Endothelial cell of umbilical vein (primary cell): ENCODE measurements at regions not wholly inside any gene's neighbourhood (a gene's known extent, or its start where the extent isn't known, plus 50 kb on each side); places are given as distances from the start of the nearest gene placed in this dataset.

Experiments used
- BruUV-seq: library from RNA; stranded (reverse); fragments of 400-500 nt; replicated peaks from 2 replicates; lab custom pipeline; 2021; lab: Mats Ljungman, UMichigan
- CTCF ChIA-PET: fragments of 300-600, 350-600 bp; sonication (Branson Sonifier 250); formaldehyde crosslinking; loops from one replicate; lab custom pipeline; 2021; ENCODE audit warnings: antibody characterized with exemption, inconsistent platforms; lab: Charles Lee
- POLR2A ChIA-PET: fragments of 300-600, 350-600 bp; sonication (Branson Sonifier 250); formaldehyde crosslinking; loops from one replicate; lab custom pipeline; 2021; ENCODE audit warnings: antibody characterized with exemption, inconsistent platforms; lab: Charles Lee
- DNase-seq: peaks from one replicate; pipeline ENCODE4 v3.0.0-alpha.2; 2011; ENCODE audit warnings: low read depth, low spot score
- FAIRE-seq: peaks from 2 replicates; lab custom pipeline; 2011; peaks lifted over from hg19 to GRCh38; lab: Jason Lieb, UNC
- H2AFZ ChIP-seq: 2 replicates; pipeline ENCODE4 v1.6.0; 2012; ENCODE audit warnings: low read depth, low read length, control low read depth, inconsistent platforms
- H3K27ac ChIP-seq: 2 replicates; pipeline ENCODE4 v1.5.1; 2011; ENCODE audit warnings: low read depth, mild to moderate bottlenecking, control low read depth, low read length, moderate library complexity; ENCODE audit not compliant: insufficient read depth
- H3K27me3 ChIP-seq, 2 experiments: 2 replicates each; pipeline versions ENCODE4 v1.6.0 to v1.6.1; 2011; ENCODE audit warnings: low read length in 2 of 2, mixed read lengths in 1 of 2; ENCODE audit not compliant: control insufficient read depth in 2 of 2, insufficient read depth in 2 of 2
- H3K36me3 ChIP-seq, 2 experiments: 2 replicates in 1 of 2; 3 replicates in 1 of 2; pipeline ENCODE4 v1.5.1; 2011; ENCODE audit warnings: low read length in 2 of 2, mild to moderate bottlenecking in 1 of 2, moderate library complexity in 1 of 2; ENCODE audit not compliant: control insufficient read depth in 2 of 2, insufficient read depth in 2 of 2; ENCODE audit errors: extremely low read depth in 1 of 2
- H3K4me1 ChIP-seq: 3 replicates; pipeline ENCODE4 v1.5.1; 2011; ENCODE audit warnings: mild to moderate bottlenecking, low read length; ENCODE audit not compliant: control insufficient read depth, insufficient read depth; ENCODE audit errors: extremely low read depth
- H3K4me2 ChIP-seq: 2 replicates; pipeline ENCODE4 v1.6.1; 2011; ENCODE audit warnings: low read length, control low read depth, mixed read lengths; ENCODE audit not compliant: insufficient read depth
- H3K4me3 ChIP-seq, 3 experiments: fragments of 200-600 bp in 1 of 3; sonication (generic), shearing (Covaris generic) in 1 of 3; replicated peaks in 1 of 3; 2 replicates each; pipeline ENCODE4 v1.5.1; 2011 to 2016; ENCODE audit warnings: control low read depth in 3 of 3, low read length in 3 of 3, mild to moderate bottlenecking in 2 of 3, inconsistent platforms in 1 of 3, low read depth in 1 of 3, moderate library complexity in 1 of 3; ENCODE audit not compliant: insufficient read depth in 1 of 3
- H3K79me2 ChIP-seq: 2 replicates; pipeline ENCODE4 v1.6.0; 2012; ENCODE audit warnings: low read length, inconsistent platforms; ENCODE audit not compliant: control insufficient read depth, insufficient read depth
- H3K9ac ChIP-seq: replicated peaks from 2 replicates; pipeline ENCODE3; 2011; ENCODE audit warnings: low read length, control low read depth; ENCODE audit not compliant: insufficient read depth; ENCODE audit errors: extremely low read depth
- H3K9me1 ChIP-seq: replicated peaks from 3 replicates; pipeline ENCODE4 v1.6.0; 2011; ENCODE audit warnings: mild to moderate bottlenecking, low read length; ENCODE audit not compliant: control insufficient read depth, insufficient read depth; ENCODE audit errors: extremely low read depth
- H3K9me3 ChIP-seq: replicated peaks from 2 replicates; pipeline ENCODE4 v1.5.1; 2012; ENCODE audit warnings: low read length, inconsistent platforms; ENCODE audit not compliant: control insufficient read depth, insufficient read depth
- H4K20me1 ChIP-seq: replicated peaks from 2 replicates; pipeline ENCODE3; 2011; ENCODE audit warnings: mild to moderate bottlenecking, low read length; ENCODE audit not compliant: control insufficient read depth, insufficient read depth; ENCODE audit errors: extremely low read depth
- EZH2 ChIP-seq: IDR thresholded peaks from 2 replicates; pipeline ENCODE4 v1.6.1; 2012; ENCODE audit warnings: borderline replicate concordance, low read depth, mild to moderate bottlenecking, moderate library complexity, low read length, inconsistent platforms; ENCODE audit not compliant: severe bottlenecking
- POLR2A ChIP-seq: IDR thresholded peaks from 2 replicates; pipeline ENCODE4 v1.6.1; 2012; ENCODE audit warnings: low read depth, mild to moderate bottlenecking, control low read depth, low read length
- POLR2AphosphoS5 ChIP-seq: IDR thresholded peaks from 2 replicates; pipeline ENCODE4 v1.6.1; 2012; ENCODE audit warnings: low read depth, mild to moderate bottlenecking, control low read depth, low read length, moderate library complexity; ENCODE audit not compliant: insufficient read depth
- dilution Hi-C: fragments of 300-500 bp; cut with MboI; formaldehyde crosslinking; loops from one replicate; pipeline ENCODE4 v1.15.0; 2019; ENCODE audit warnings: low sequenced_read_pairs; ENCODE audit not compliant: extremely low pct_ligation_motif_present
- intact Hi-C: fragments of 100-400 bp; cut with micrococcal nuclease; formaldehyde crosslinking; loops from one replicate; pipeline ENCODE4 v1.10.0; 2022
- TF ChIP-seq, protein P1 (sequence below): IDR thresholded peaks from 2 replicates; pipeline ENCODE4 v1.6.1; 2011; ENCODE audit not compliant: insufficient read depth, insufficient read length

DNA sequence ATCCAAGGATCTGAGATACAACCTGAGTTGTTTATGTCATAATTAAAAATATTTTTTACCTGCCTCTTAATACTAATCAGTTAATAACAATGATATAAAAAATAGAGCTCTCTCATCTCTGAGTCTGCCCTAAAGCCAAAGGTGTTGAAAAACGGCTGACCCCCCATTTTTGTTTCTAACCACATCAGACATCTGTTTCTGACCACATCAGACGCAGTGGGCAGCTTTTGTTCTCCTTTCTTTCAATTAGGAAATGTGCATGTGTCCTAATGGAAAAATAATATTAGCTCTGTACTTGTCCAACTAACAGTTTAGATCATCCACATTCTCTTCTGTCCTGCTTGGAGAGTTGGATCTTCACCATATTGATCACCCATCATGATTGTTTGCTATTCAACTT is 144.6 kb downstream of the SHOX2 start:
- DNase-seq, result no peak

GRCh38 chr3:157958457-157958856 is 147.8 kb downstream of the SHOX2 start:
- TF ChIP-seq, protein P1, sequence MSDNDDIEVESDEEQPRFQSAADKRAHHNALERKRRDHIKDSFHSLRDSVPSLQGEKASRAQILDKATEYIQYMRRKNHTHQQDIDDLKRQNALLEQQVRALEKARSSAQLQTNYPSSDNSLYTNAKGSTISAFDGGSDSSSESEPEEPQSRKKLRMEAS, result no peak
- TF ChIP-seq POLR2AphosphoS5 (no peak), POLR2A (no peak), EZH2 (no peak)
- intact Hi-C loops (no loop called here), dilution Hi-C loops (no loop called here)
- Histone ChIP-seq H3K79me2 (no peaks in the 10 kb centered on the region), H3K4me1 (no peaks in the 10 kb centered on the region), H3K4me3 (no peak overlapping the region), H3K27ac (no peak overlapping the region), H2AFZ (no peak overlapping the region), H3K9ac (no peak overlapping the region), H3K9me3 (no peaks in the 10 kb centered on the region), H3K9me1 (no peaks in the 10 kb centered on the region), H4K20me1 (no peaks in the 10 kb centered on the region), H3K27me3 (no peaks in the 10 kb centered on the region), H3K4me2 (no peak overlapping the region), H3K36me3 (no peaks in the 10 kb centered on the region)
- no peak for DNase-seq
- no TSS peak for BruUV-seq
- no peak for FAIRE-seq
- POLR2A ChIA-PET, result no interaction called here
- CTCF ChIA-PET, result no interaction called here

More for the DNA sequence above, 144.6 kb downstream of the SHOX2 start:
- H3K79me2 ChIP-seq, result no peaks in the 10 kb centered on the region
- intact Hi-C loops (no loop called here), dilution Hi-C loops (no loop called here)
- no peaks in the 10 kb centered on the region for H4K20me1 ChIP-seq
- no peak overlapping the region for H3K4me3 ChIP-seq
- CTCF ChIA-PET, result no interaction called here
- H3K27ac ChIP-seq, result no peak overlapping the region
- FAIRE-seq, result no peak
- POLR2A ChIA-PET, result no interaction called here
- no peak overlapping the region for H3K9ac ChIP-seq
- no peak overlapping the region for H3K4me2 ChIP-seq
- no peak for TF ChIP-seq POLR2A
- H3K9me1 ChIP-seq, result no peaks in the 10 kb centered on the region
- no peaks in the 10 kb centered on the region for H3K4me1 ChIP-seq
- no peaks in the 10 kb centered on the region for H3K9me3 ChIP-seq
- no peaks in the 10 kb centered on the region for H3K27me3 ChIP-seq
- BruUV-seq, result no TSS peak
- H2AFZ ChIP-seq, result no peak overlapping the region
- no peaks in the 10 kb centered on the region for H3K36me3 ChIP-seq
